GM18858 (cell line): ENCODE measurements at regions not wholly inside any gene's neighbourhood (a gene's known extent, or its start where the extent isn't known, plus 50 kb on each side); places are given as distances from the start of the nearest gene placed in this dataset.
"Not testable (repeated sequence)": the region's sequence is repeated elsewhere in the genome, so short reads cannot be mapped to it uniquely, and the experiment has no call there.

Experiments used
- ATAC-seq: cut with Tn5 transposase; IDR thresholded peaks from one replicate; pipeline ENCODE4 v1.9.1; 2021; ENCODE audit not compliant: unreplicated experiment

GRCh38 chr17:55903028-55903690 lies 152.3 kb downstream of the PCTP start:
- no peak for ATAC-seq

GRCh38 chr17:55909776-55910175 lies 158.9 kb downstream of the PCTP start:
- ATAC-seq = no peak

GRCh38 chr17:55911186-55911585 lies 160.3 kb downstream of the PCTP start:
- ATAC-seq = no peak

- no peak for ATAC-seq
Observed at GRCh38 chr17:55925440-55925839, 174.6 kb downstream of the PCTP start.

- ATAC-seq = no peak
Observed at GRCh38 chr17:55926276-55926990, 175.6 kb downstream of the PCTP start.

- ATAC-seq = no peak
Observed at GRCh38 chr17:55930291-55930809, 179.5 kb downstream of the PCTP start.

GRCh38 chr17:55931446-55931845 lies 180.6 kb downstream of the PCTP start:
- no peak for ATAC-seq

- ATAC-seq = no peak
Observed at GRCh38 chr17:55932973-55933372, 182.1 kb downstream of the PCTP start.

- ATAC-seq = not testable (repeated sequence)
Observed at GRCh38 chr17:55939181-55939810, 188.4 kb downstream of the PCTP start.

- ATAC-seq = no peak
Observed at GRCh38 chr17:55959756-55960155, 193.5 kb upstream of the ANKFN1 start.

- ATAC-seq = no peak
Observed at GRCh38 chr17:55961386-55961785, 191.9 kb upstream of the ANKFN1 start.

- ATAC-seq = no peak
Observed at GRCh38 chr17:55962951-55963401, 190.3 kb upstream of the ANKFN1 start.

GRCh38 chr17:55964191-55964590 lies 189.1 kb upstream of the ANKFN1 start:
- ATAC-seq = no peak

- no peak for ATAC-seq
Observed at GRCh38 chr17:55965051-55965450, 188.2 kb upstream of the ANKFN1 start.

GRCh38 chr17:55969562-55970324 lies 183.5 kb upstream of the ANKFN1 start:
- ATAC-seq = no peak

- no peak for ATAC-seq
Observed at GRCh38 chr17:55978578-55978977, 174.7 kb upstream of the ANKFN1 start.

GRCh38 chr17:55983096-55983495 lies 170.2 kb upstream of the ANKFN1 start:
- no peak for ATAC-seq

- ATAC-seq = no peak
Observed at GRCh38 chr17:55986817-55987216, 166.5 kb upstream of the ANKFN1 start.

- ATAC-seq = no peak
Observed at GRCh38 chr17:55988861-55989260, 164.4 kb upstream of the ANKFN1 start.

- ATAC-seq = no peak
Observed at GRCh38 chr17:55990332-55991006, 162.8 kb upstream of the ANKFN1 start.

- no peak for ATAC-seq
Observed at GRCh38 chr17:55996826-55997225, 156.4 kb upstream of the ANKFN1 start.
